Upper lobe of right lung (tissue), 1 donor: ENCODE measurements at regions not wholly inside any gene's neighbourhood (a gene's known extent, or its start where the extent isn't known, plus 50 kb on each side); places are given as distances from the start of the nearest gene placed in this dataset.

Experiments
- ATAC-seq: fragments of 200-7000 bp; cut with Tn5 transposase; one replicate; pipeline ENCODE4 v1.9.1; 2020; ENCODE audit warnings: mild to moderate bottlenecking, moderate library complexity
- DNase-seq: peaks from one replicate; pipeline ENCODE4 v3.0.0-alpha.2; 2020
- H3K27ac ChIP-seq: fragments of 200-600 bp; one replicate; pipeline ENCODE4 v1.8.0; 2022
- H3K27me3 ChIP-seq: fragments of 200-600 bp; one replicate; pipeline ENCODE4 v1.8.0; 2022; ENCODE audit warnings: mild to moderate bottlenecking
- H3K36me3 ChIP-seq: fragments of 200-600 bp; one replicate; pipeline ENCODE4 v1.8.0; 2022
- H3K4me1 ChIP-seq: fragments of 200-600 bp; one replicate; pipeline ENCODE4 v1.8.0; 2022
- H3K4me3 ChIP-seq: fragments of 200-600 bp; one replicate; pipeline ENCODE4 v1.8.0; 2022; ENCODE audit warnings: mild to moderate bottlenecking
- H3K9me3 ChIP-seq: fragments of 200-600 bp; one replicate; pipeline ENCODE4 v1.8.0; 2022
- intact Hi-C: fragments of 100-400 bp; cut with DNase I; formaldehyde crosslinking; loops from one replicate; pipeline ENCODE4 v1.11.0; 2022
- TF ChIP-seq, protein P1 (sequence below): fragments of 200-600 bp; IDR thresholded peaks from one replicate; pipeline ENCODE4 v1.8.0; 2022; ENCODE audit warnings: antibody characterized with exemption
- donor health status: DM: no; HTN: yes; CAD: no; lungs with severe emphysema.

DNA sequence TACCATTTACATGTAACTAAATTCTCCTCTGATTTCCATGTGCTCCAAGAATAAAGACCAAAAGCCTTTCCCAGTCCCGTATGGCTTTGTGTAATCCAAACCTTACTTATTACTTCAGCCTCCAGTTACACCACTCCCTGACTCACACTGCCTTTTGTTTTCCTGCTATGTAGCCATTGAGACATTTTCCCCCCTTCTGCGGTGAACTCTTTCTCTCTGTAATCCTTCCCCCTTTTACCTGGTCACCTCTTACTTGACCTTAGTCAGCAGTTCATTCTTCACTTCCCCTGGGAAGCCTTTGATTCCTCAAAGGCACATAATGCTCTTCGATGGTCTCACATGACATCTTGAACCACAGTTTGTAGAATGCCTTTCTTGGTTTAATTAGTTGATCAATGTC is 256.0 kb upstream of the FANCL start:
- H3K4me1 ChIP-seq = no peaks in the 10 kb centered on the region
- intact Hi-C loops = no loop called here
- no peak overlapping the region for H3K27ac ChIP-seq
- H3K4me3 ChIP-seq = no peak overlapping the region
- no peaks in the 10 kb centered on the region for H3K36me3 ChIP-seq
- TF ChIP-seq, protein P1, sequence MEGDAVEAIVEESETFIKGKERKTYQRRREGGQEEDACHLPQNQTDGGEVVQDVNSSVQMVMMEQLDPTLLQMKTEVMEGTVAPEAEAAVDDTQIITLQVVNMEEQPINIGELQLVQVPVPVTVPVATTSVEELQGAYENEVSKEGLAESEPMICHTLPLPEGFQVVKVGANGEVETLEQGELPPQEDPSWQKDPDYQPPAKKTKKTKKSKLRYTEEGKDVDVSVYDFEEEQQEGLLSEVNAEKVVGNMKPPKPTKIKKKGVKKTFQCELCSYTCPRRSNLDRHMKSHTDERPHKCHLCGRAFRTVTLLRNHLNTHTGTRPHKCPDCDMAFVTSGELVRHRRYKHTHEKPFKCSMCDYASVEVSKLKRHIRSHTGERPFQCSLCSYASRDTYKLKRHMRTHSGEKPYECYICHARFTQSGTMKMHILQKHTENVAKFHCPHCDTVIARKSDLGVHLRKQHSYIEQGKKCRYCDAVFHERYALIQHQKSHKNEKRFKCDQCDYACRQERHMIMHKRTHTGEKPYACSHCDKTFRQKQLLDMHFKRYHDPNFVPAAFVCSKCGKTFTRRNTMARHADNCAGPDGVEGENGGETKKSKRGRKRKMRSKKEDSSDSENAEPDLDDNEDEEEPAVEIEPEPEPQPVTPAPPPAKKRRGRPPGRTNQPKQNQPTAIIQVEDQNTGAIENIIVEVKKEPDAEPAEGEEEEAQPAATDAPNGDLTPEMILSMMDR = no peak
- H3K27me3 ChIP-seq = no peaks in the 10 kb centered on the region
- H3K9me3 ChIP-seq = no peaks in the 10 kb centered on the region
- ATAC-seq (no peak), DNase-seq (no peak)

DNA sequence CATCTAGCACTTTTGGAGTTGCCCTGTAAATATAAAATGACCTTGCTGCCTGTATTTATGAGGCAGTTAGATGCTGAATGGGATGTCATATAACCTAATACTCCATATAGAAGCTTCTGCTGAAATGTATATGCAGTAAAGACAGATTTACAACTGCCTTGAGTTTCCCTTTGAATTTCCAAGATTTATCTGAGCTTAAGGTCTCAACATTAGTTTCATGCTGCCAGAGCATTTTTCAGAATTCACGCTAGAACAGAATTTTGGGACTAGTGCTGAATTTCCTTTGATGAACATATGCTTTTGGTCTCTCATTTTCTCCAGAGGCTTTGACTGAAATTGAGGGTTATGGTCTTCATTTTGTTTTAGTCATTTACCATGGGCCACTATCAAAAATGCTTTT is 254.7 kb upstream of the FANCL start:
- no peak for ATAC-seq
- TF ChIP-seq, protein P1 = no peak
- intact Hi-C loops = no loop called here
- Histone ChIP-seq H3K9me3 (no peaks in the 10 kb centered on the region), H3K4me1 (no peaks in the 10 kb centered on the region), H3K36me3 (no peaks in the 10 kb centered on the region), H3K27me3 (no peaks in the 10 kb centered on the region), H3K4me3 (no peak overlapping the region), H3K27ac (no peak overlapping the region)
- DNase-seq = no peak

DNA sequence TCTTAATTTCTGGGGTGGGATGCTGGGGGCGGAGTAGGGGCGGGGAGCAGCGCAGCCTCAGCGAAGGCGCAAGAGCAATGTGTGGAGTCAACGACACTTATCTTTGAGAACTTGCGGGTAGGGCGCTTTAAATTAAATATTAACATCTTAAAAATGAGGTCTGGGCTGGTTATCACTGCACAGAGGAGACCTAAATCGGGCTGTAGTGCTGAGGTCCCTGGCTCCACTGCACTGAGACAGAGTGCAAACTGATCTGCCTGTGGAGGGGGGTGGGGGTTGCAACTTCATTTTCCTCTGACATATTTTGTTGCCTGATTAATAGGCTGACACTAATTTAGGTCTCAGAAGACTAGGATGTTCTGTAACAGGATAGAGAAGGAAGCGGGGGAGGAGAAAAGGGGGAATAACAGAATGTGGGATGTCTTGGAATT is 253.0 kb upstream of the FANCL start:
- TF ChIP-seq, protein P1 = no peak
- intact Hi-C loops = no loop called here
- H3K27me3 ChIP-seq = no peaks in the 10 kb centered on the region
- H3K36me3 ChIP-seq = no peaks in the 10 kb centered on the region
- DNase-seq (no peak), ATAC-seq (no peak)
- no peak overlapping the region for H3K27ac ChIP-seq
- no peaks in the 10 kb centered on the region for H3K4me1 ChIP-seq
- no peak overlapping the region for H3K4me3 ChIP-seq
- no peaks in the 10 kb centered on the region for H3K9me3 ChIP-seq

DNA sequence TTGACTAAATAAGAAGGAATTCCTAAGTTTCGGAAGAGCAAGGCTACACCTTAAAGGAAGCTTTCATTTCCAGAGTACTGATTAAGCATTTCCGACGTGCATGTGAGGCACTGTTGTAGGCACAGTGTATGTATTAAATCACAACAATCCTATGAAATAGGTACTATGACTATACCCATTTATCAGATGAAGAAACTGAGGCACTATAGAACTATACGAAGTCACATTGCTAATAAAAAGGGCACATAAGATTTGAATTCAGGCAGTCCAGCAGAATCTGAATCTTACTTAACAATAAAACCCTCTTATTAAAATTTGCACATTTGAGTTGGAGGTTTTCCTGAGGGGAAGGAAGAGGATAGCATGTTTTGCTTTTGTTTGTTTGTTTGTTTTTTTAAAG is 243.5 kb upstream of the FANCL start:
- no peak for ATAC-seq
- no peaks in the 10 kb centered on the region for H3K9me3 ChIP-seq

DNA sequence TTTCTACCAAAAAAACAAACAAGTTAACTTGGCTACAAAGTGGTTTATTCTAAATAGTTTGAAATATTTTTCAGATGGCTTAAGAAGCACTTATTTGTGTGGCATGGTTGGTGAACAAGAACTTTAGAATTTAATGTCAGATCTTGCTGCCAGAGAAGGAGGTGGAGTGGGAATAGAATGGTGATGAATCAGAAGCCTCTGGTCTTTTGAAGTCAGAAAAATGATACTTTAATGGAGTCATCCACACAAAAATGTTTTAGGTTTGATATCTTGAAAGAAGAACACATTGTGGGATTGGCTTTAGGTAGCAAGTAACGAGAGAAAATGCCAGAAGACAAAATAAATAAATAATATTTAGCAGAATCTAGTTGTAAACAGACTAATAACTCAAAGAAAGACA is 243.1 kb upstream of the FANCL start:
- H3K27ac ChIP-seq = no peak overlapping the region
- ATAC-seq (no peak), DNase-seq (no peak)
- H3K36me3 ChIP-seq = no peaks in the 10 kb centered on the region
- TF ChIP-seq, protein P1 = no peak
- no peaks in the 10 kb centered on the region for H3K4me1 ChIP-seq
- intact Hi-C loops = no loop called here
- H3K27me3 ChIP-seq = no peaks in the 10 kb centered on the region
- H3K9me3 ChIP-seq = no peaks in the 10 kb centered on the region
- H3K4me3 ChIP-seq = no peak overlapping the region

More for the DNA sequence above, 243.5 kb upstream of the FANCL start:
- Histone ChIP-seq H3K4me1 (no peaks in the 10 kb centered on the region), H3K36me3 (no peaks in the 10 kb centered on the region), H3K27me3 (no peaks in the 10 kb centered on the region), H3K4me3 (no peak overlapping the region), H3K27ac (no peak overlapping the region)
- intact Hi-C loops = no loop called here
- TF ChIP-seq, protein P1 = no peak
- no peak for DNase-seq

DNA sequence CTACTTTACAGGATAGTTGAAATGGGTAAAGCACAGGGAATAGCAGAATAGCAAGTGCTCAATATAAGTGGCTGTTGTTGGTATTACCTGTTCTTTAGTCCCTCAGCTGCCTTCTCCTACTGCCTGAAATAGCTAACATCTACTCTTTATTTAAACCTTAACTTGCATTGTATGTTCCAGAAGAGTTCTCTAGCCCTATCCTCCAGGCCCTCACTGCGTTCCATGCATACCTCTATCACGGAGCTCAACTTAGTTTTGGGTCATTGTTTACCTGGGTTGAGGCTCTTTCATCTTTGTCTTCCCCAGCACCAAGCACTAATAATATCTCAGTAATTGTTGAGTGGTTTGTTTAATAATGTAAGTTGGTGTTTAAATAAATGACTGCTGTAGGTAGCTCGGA is 242.2 kb upstream of the FANCL start:
- no peaks in the 10 kb centered on the region for H3K36me3 ChIP-seq
- no peak overlapping the region for H3K4me3 ChIP-seq
- no peaks in the 10 kb centered on the region for H3K4me1 ChIP-seq
- peak; percentile 53 for ATAC-seq
- DNase-seq = no peak
- no peaks in the 10 kb centered on the region for H3K27me3 ChIP-seq
- no peak overlapping the region for H3K27ac ChIP-seq
- intact Hi-C loops = no loop called here
- TF ChIP-seq, protein P1 = no peak
- no peaks in the 10 kb centered on the region for H3K9me3 ChIP-seq
